Panc1 (cell line): ENCODE measurements at regions not wholly inside any gene's neighbourhood (a gene's known extent, or its start where the extent isn't known, plus 50 kb on each side); places are given as distances from the start of the nearest gene placed in this dataset.

Experiments
- POLR2AphosphoS5 ChIP-seq: IDR thresholded peaks from 2 replicates; pipeline ENCODE4 v1.6.1; 2012; ENCODE audit warnings: mild to moderate bottlenecking, low read depth, low read length, moderate library complexity
- TF ChIP-seq, protein P1 (sequence below): fragments of 450-650 bp; IDR thresholded peaks from 2 replicates; pipeline ENCODE4 v1.5.1; 2017; ENCODE audit warnings: mild to moderate bottlenecking

DNA sequence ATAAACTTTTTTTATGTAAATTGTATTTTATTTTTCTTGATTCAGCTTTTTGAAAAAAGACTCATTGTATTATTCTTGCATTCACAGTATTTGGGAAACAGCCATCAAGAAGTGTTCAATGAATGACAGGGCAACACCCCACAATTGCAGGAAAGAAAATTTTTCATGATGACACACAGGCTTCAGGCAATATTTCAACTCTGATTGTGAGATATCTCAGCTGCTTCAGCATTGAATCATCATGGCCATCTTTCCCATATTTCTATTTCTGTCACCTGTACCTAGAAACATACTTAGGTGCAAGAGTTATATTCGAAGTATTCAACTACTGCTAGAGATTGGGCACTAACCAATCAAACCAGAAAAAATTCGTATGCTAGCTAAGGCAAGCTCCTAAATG lies 446.0 kb downstream of the ISL1 start:
- TF ChIP-seq POLR2AphosphoS5, result no peak
- TF ChIP-seq, protein P1, sequence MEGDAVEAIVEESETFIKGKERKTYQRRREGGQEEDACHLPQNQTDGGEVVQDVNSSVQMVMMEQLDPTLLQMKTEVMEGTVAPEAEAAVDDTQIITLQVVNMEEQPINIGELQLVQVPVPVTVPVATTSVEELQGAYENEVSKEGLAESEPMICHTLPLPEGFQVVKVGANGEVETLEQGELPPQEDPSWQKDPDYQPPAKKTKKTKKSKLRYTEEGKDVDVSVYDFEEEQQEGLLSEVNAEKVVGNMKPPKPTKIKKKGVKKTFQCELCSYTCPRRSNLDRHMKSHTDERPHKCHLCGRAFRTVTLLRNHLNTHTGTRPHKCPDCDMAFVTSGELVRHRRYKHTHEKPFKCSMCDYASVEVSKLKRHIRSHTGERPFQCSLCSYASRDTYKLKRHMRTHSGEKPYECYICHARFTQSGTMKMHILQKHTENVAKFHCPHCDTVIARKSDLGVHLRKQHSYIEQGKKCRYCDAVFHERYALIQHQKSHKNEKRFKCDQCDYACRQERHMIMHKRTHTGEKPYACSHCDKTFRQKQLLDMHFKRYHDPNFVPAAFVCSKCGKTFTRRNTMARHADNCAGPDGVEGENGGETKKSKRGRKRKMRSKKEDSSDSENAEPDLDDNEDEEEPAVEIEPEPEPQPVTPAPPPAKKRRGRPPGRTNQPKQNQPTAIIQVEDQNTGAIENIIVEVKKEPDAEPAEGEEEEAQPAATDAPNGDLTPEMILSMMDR, result no peak
